ENCODE measurements at regions not wholly inside any gene's neighbourhood (a gene's known extent, or its start where the extent isn't known, plus 50 kb on each side); places are given as distances from the start of the nearest gene placed in this dataset.

GRCh38 chr7:25349283-25350017 is 121.2 kb upstream of the NPVF start:
- peaks cover 5% of the 10 kb centered on the region for H3K4me1 Mint-ChIP-seq (ENCODE audit: low read depth)
- no peak for TF ChIP-seq CTCF (IDR thresholded peaks at IDR 0.05)

DNA sequence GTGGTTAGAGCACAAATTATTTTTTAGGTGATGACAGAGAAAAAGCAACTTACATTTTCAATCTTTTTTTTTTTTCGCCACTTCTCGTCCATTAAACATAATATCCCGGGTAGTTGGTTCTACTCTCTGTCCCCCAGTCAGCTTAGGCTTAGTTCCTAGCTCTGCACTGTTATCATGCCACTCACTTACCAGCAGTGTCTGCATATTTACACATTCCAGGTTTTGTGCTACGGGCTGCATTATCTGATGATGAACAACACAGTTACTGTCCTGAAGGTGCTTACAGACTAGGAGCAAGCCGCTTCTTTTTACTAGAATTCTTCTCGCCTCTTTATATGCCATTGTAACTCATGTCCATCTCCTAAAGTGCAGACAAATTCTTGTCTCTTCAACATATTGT is 121.8 kb upstream of the NPVF start:
- H3K36me3 Mint-ChIP-seq (ENCODE audit: low read depth) = no peaks in the 10 kb centered on the region
- H3K27me3 Mint-ChIP-seq (ENCODE audit: low read depth) = no peaks in the 10 kb centered on the region
- no peak for TF ChIP-seq CTCF (IDR thresholded peaks at IDR 0.05)
- H3K9me3 Mint-ChIP-seq (ENCODE audit: low read depth) = no peaks in the 10 kb centered on the region
- no peak overlapping the region for H3K27ac Mint-ChIP-seq (ENCODE audit: unreplicated experiment)
- DNase-seq (ENCODE audit: low spot score) = no peak
- no peak overlapping the region for H3K4me3 Mint-ChIP-seq (ENCODE audit: unreplicated experiment)
- peaks cover 5% of the 10 kb centered on the region for H3K4me1 Mint-ChIP-seq (ENCODE audit: low read depth)

More at GRCh38 chr7:25349283-25350017, 121.2 kb upstream of the NPVF start:
- Mint-ChIP-seq H3K27me3 (ENCODE audit: low read depth) (no peaks in the 10 kb centered on the region), H3K4me3 (ENCODE audit: unreplicated experiment) (no peak overlapping the region), H3K36me3 (ENCODE audit: low read depth) (no peaks in the 10 kb centered on the region), H3K9me3 (ENCODE audit: low read depth) (no peaks in the 10 kb centered on the region), H3K27ac (ENCODE audit: unreplicated experiment) (no peak overlapping the region)
- DNase-seq (ENCODE audit: low spot score) = no peak

- DNase-seq (ENCODE audit: low spot score) = no peak
- no peak for TF ChIP-seq CTCF (IDR thresholded peaks at IDR 0.05)
- Mint-ChIP-seq H3K27ac (ENCODE audit: unreplicated experiment) (no peak overlapping the region), H3K4me3 (ENCODE audit: unreplicated experiment) (no peak overlapping the region), H3K9me3 (ENCODE audit: low read depth) (no peaks in the 10 kb centered on the region), H3K36me3 (ENCODE audit: low read depth) (no peaks in the 10 kb centered on the region), H3K27me3 (ENCODE audit: low read depth) (no peaks in the 10 kb centered on the region), H3K4me1 (ENCODE audit: low read depth) (peaks cover 5% of the 10 kb centered on the region)
Observed at GRCh38 chr7:25351761-25352160, 123.5 kb upstream of the NPVF start.

GRCh38 chr7:25353196-25353595 is 124.9 kb upstream of the NPVF start:
- H3K4me3 Mint-ChIP-seq (ENCODE audit: unreplicated experiment) = no peak overlapping the region
- no peaks in the 10 kb centered on the region for H3K36me3 Mint-ChIP-seq (ENCODE audit: low read depth)
- no peaks in the 10 kb centered on the region for H3K27me3 Mint-ChIP-seq (ENCODE audit: low read depth)
- no peak for TF ChIP-seq CTCF (IDR thresholded peaks at IDR 0.05)
- no peaks in the 10 kb centered on the region for H3K9me3 Mint-ChIP-seq (ENCODE audit: low read depth)
- DNase-seq (ENCODE audit: low spot score) = no peak
- no peaks in the 10 kb centered on the region for H3K4me1 Mint-ChIP-seq (ENCODE audit: low read depth)
- no peak overlapping the region for H3K27ac Mint-ChIP-seq (ENCODE audit: unreplicated experiment)

GRCh38 chr7:25353732-25354131 is 125.4 kb upstream of the NPVF start:
- Mint-ChIP-seq H3K27me3 (ENCODE audit: low read depth) (no peaks in the 10 kb centered on the region), H3K4me1 (ENCODE audit: low read depth) (no peaks in the 10 kb centered on the region), H3K4me3 (ENCODE audit: unreplicated experiment) (no peak overlapping the region), H3K9me3 (ENCODE audit: low read depth) (no peaks in the 10 kb centered on the region), H3K36me3 (ENCODE audit: low read depth) (no peaks in the 10 kb centered on the region), H3K27ac (ENCODE audit: unreplicated experiment) (no peak overlapping the region)
- no peak for DNase-seq (ENCODE audit: low spot score)
- TF ChIP-seq CTCF (IDR thresholded peaks at IDR 0.05) = no peak

Measured in chondrocyte (in vitro differentiated cells).